GM18868 (cell line): ENCODE measurements at regions not wholly inside any gene's neighbourhood (a gene's known extent, or its start where the extent isn't known, plus 50 kb on each side); places are given as distances from the start of the nearest gene placed in this dataset.
"Not testable (repeated sequence)": the region's sequence is repeated elsewhere in the genome, so short reads cannot be mapped to it uniquely, and the experiment has no call there.

Experiments used
- ATAC-seq: cut with Tn5 transposase; IDR thresholded peaks from one replicate; pipeline ENCODE4 v1.9.1; 2021; ENCODE audit warnings: mild to moderate bottlenecking, moderate library complexity; ENCODE audit not compliant: unreplicated experiment

DNA sequence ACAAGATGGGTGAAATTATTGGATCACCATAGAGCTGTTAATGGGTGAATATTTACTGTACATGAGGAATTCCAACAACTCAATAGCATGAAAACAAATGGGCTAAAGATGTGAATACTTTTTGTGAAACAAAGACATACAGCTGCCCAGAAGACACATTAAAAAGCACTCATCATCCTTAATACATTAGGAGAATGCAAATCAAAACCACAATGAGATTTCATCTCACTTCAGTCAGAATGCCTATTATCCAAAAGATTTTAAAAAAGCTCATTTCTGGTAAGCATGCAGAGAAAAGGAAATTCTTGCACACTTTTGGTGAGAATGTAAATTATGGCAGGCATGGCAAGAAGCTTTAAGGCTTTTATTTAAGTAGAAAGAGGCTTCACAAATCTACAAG, 770.8 kb upstream of the AMELY start:
- no peak for ATAC-seq

DNA sequence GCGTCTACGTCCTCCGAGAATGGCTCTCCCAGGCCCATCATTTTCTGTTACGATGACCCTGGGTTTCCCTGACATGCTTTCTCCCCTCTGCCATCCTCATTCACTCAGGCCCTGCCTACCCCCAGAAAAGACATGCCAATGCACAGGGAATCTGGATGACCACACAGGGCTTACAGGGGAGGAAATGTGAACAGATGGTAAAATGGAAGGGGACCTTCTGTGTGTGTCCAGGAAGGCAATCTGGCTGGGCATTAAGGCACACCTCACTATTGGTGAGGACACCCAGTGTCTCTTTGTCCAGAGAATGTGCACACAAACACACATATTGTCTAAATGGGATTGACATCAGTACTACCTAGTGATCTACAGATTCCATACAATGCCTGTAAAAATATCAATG, 769.9 kb upstream of the AMELY start:
- ATAC-seq: no peak

DNA sequence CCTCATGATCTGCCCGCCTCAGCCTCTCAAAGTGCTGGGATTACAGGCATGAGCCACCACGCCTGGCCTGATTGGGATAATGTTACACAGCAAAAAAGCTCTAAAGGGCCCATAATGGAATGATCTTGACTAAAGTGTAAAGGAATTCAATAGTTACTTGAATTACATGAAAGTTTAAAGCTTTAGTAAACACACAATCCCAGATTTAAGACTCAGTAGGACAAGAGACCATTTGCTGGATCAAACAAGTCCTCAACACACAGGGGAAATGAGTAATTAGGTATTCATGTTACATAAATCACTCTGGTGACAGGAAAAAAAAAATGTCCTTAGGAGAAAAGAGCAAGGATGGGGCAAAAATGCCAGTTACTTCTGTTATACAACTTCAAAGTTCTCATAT, 762.9 kb upstream of the AMELY start:
- ATAC-seq: no peak

DNA sequence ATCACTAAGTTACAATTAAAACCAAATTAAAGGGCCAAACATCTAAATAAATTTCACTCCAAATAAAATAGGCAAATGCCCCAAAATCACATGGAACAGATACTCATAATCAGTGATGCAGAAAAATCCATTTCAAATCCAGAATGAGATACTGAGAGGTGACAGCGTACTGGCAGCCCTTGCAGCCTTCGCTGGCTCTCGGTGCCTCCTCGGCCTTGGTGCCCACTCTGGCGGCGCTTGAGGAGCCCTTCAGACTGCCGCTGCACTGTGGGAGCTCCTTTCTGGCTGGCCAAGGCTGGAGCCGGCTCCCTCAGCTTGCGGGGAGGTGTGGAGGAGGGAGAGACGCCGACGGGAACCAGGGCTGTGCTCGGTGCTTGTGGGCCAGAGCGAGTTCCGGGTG, 761.2 kb upstream of the AMELY start:
- ATAC-seq: no peak

DNA sequence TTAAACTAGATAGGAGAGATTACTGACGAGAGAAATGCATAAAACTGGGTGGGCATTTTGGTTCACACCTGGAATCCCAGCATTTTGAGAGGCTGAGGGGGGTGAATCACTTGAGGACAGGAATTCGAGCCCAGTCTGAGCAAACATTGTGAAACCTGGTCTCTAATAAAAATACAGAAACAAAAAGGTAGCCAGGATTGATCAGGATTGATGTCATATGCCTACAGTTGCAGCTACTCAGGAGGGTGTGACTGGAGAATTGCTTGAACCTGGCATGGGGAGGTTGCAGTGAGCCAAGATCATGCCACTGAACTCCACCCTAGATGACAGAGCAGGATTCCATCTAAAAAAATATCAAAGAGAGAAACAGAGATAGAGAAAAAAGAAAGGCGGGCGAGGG, 751.7 kb upstream of the AMELY start:
- ATAC-seq: no peak

DNA sequence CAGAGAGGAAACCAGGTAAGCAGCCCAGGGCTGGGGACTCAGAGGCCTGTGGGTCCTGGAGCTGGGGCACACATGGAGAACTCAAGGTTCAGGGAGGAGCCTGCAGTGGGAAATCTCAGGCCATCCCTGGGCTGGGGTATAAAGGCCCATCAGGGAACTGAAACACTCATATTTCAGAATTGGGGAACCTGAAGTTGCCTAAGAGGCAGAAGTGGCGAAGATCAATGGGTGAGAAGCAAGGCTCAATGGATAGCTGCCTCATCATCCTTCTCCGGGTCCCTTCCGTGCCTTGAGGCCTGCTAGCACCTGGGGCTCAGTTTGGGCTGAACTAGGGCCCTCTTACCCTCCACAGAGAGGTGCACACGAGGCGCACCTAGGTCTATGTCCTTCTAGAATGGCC, 747.5 kb upstream of the AMELY start:
- ATAC-seq: no peak

DNA sequence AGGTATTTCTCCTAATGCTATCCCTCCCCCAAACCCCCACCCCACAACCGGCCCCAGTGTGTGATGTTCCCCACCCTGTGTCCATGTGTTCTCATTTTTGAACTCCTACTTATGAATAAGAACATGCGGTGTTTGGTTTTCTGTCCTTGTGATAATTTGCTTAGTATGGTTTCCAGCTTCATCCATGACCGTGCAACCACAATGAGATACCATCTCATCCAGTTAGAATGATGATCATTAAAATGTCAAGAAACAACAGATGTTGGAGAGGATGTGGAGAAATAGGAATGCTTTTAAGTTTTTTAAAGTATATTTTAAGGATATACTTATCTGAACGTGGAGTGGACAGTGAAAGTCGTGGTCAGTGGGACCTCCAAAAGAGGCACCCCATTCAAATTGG, 745.0 kb upstream of the AMELY start:
- no peak for ATAC-seq

DNA sequence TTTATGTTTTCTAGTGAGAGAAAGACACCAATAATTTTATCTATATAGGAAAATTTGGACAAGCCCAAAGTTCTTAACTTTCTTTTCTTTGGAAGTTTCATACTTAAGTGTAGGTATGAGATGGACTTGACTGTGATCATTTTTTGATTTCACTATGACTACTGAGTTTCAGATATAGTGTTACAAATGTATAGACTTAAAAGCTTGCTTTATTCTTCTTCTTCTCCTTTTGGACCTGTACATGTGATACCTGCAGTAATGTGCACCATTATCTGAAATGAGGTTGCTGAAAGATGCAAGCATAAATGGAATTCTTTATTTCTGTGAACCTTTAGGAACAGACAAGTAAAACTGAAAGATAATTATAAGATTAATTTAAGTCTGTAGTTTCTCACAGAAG, 743.4 kb upstream of the AMELY start:
- peak; percentile 94 for ATAC-seq

DNA sequence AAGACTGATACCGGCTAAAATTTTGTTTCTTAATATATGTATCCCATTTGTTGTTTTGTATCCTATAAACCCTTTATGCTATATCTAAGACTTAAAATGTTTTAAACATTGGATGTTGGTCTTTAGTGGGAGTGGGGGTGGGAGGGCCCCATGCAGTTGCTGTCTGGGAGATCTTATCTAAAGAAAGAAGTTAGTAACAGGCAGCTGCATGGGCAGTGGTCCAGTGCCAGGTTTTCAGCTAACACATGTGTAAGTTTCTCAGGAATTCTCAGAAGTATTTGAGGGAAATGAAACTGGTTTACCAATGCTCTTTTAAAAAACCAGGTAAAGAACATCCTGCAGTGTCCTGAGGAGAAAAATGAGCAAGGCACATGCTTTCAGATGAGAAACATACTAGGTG, 738.3 kb upstream of the AMELY start:
- ATAC-seq: not testable (repeated sequence)
